GM12872 (cell line): ENCODE measurements at regions not wholly inside any gene's neighbourhood (a gene's known extent, or its start where the extent isn't known, plus 50 kb on each side); places are given as distances from the start of the nearest gene placed in this dataset.

Source experiments
- TF ChIP-seq, protein P1 (sequence below): IDR thresholded peaks from 3 replicates; pipeline ENCODE4 v1.5.1; 2011; ENCODE audit warnings: low read depth, mild to moderate bottlenecking, low read length, moderate library complexity; ENCODE audit not compliant: insufficient read depth

DNA sequence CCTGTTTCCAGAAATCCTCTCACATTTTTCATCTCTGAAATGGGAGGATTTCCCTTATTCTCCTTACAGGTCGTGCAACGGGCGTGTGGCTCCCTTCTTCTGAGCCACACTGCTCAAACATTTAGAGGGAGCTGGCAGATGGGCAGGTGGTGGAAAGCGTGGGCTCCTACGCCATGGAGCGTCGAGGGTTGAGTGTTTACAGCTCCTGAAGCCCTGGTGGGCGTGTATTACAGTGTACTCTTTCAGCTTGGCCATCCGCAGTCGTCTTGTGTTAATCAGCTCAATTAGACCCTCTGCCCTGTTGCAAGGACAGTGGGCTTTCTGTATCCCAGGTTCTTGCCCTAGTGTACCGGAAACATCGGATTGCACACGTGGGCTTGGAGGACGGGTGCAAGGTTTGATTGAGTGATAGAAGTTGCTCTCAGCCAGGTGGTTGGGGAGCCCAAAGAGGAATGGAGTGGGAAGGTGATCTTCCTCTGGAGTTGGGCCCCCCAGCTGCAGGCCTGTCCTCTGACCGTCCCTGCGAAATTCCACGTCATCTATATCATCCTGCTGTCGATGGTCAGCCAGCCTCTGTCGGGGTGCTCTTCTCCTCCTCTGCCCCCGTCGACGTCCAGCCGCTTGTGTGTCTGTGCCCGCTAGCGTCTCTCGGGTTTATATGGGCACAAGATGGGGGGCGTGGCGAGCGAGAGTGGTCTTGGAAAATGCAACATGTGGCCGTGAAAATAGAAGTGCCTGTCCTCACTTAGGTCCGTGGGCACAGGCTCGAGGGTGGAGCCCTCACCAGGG is 120.3 kb upstream of the DSEL start:
- TF ChIP-seq, protein P1, sequence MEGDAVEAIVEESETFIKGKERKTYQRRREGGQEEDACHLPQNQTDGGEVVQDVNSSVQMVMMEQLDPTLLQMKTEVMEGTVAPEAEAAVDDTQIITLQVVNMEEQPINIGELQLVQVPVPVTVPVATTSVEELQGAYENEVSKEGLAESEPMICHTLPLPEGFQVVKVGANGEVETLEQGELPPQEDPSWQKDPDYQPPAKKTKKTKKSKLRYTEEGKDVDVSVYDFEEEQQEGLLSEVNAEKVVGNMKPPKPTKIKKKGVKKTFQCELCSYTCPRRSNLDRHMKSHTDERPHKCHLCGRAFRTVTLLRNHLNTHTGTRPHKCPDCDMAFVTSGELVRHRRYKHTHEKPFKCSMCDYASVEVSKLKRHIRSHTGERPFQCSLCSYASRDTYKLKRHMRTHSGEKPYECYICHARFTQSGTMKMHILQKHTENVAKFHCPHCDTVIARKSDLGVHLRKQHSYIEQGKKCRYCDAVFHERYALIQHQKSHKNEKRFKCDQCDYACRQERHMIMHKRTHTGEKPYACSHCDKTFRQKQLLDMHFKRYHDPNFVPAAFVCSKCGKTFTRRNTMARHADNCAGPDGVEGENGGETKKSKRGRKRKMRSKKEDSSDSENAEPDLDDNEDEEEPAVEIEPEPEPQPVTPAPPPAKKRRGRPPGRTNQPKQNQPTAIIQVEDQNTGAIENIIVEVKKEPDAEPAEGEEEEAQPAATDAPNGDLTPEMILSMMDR = no peak

DNA sequence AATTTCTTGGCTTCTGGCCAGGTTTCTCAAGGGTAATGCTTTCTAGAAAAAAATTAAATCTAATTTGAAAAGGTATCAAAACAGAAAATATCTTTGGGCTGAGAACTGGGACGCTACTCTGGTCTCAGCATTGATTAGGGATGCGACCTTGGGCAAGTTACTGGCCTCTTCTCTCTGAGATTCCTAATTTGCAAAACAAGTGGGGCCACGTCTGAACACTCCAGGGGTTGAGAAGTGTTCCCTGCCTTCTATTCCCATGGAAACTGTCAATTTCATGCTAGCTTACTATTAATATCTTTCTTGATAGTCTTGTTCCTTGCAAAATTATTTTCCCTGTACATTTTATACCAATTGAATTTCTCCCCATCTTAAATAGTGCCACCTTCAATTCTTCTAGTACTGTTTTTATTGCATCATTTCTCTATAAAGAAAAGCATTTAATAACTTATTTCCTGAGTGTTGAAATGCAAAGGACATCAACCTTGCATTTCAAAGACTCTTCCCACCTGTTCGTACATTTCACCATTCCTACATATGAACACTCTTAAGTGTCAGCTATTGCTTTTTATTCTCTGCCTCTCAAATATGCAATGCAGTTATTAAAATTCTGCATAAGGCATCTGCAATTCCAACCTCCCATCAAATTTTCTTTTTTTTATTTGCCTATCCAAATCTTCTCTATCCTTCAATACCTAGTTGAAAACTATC is 118.3 kb upstream of the DSEL start:
- TF ChIP-seq, protein P1 = no peak

DNA sequence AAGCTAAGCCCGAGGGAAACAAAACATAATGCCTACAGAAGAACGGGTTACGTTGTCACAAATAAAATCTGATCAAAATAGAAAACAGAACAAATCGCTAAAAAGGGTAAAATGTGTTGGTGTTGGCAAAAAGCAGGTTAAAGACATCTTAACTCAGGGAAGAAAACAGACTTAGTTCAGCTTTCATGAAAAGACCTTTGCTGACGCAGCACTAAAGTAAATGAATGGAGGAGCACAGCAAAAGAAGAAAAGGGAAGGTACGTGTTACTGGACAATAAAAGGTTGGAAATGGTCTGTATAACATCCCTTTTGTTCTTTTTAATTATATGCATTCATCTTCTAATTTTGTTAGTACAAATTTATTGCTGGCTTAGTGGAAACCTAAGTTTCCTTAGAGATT is 117.4 kb upstream of the DSEL start:
- TF ChIP-seq, protein P1 = no peak

DNA sequence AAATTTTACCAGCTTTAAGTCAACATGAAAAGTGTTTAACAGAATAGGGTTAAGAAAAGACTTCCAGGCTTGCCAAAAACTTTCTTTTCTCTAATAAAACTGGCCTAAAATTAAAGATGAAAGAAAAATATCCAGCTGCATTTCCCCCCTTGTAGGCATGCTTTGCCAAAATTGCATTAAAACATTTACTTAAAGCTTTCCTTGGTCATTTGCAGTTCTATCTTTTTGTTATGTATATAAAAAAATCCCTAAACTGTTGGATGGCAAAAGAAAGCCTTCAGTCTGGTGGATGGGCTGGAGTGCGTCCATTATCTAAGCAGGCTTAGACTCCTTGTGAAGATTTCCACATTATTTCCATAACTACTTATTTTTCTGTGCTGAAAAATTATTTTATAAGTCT is 105.4 kb upstream of the DSEL start:
- TF ChIP-seq, protein P1 = no peak

DNA sequence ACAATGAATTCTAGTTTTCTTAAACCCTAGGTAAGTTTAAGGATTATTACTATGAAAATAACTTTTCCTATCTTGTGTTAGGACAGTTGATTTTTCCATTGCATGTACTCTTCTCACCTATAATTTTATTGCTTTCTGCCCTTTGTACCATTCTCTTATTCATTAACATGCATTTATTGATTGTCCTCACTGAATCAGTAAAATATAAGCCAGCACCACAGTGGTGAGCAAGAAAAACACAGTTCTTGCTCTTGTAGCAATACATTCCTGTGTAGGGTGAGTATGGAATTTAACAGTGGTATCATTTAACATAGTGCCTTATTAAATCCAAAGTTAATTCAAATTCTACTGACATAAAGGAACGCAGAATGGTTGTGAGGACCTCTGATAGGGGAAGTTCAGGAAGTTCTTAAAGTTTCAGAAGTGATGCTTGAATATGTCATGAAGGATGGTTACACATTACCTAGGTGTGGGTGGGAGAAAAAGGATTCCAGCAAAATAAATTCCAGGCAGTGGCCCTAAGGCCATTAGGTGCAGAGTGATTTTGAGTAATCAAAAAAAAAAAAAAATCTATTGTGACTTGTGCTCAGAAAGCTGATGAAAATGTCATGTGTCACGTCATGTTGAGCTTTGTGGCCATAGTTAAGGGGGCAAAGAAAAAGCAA is 104.7 kb upstream of the DSEL start:
- TF ChIP-seq, protein P1 = no peak

DNA sequence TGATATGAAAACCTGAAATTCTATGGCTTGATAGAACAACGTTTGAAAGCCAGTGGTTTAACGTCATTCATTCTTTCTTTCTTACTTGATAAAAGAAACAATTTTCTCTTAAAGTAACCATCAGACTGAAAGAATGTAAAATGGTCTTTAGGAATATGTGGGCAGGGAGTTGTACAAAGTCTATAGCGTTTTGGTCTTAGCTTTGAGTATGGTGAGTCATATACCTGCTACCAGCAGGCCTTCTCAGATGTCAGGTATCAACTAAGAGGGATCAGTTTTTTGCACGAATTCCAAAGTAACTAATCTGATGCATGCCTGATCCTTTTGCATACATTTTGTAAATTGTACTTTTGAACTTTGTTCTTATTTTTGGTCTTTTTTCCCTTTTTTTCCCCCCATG is 101.5 kb upstream of the DSEL start:
- TF ChIP-seq, protein P1 = no peak

DNA sequence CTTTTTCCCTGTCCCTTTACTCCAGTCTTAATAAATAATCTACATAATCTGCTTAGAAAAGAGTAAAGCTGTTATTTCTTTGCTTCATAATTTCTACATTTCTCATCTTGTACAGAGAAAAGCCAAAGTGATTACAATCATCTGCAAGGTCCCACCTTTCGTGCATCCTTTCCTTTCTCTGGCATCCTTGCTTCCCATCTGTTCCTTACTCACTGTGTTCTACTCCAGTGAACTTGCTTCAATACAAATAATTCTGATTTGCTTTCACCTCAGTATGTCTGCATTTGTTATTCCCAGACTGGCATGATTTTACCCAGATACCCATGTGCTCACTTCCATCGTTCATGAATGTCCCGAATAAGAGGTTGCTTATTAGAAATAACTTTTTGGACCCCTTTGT is 99.4 kb upstream of the DSEL start:
- TF ChIP-seq, protein P1 = no peak
